SKM-1 treated with dmso at 0.1 percent for 144 hours (cell line): ENCODE measurements at regions not wholly inside any gene's neighbourhood (a gene's known extent, or its start where the extent isn't known, plus 50 kb on each side); places are given as distances from the start of the nearest gene placed in this dataset.

ENCODE experiments used
- DNase-seq: peaks from one replicate; lab custom pipeline; 2025; ENCODE audit not compliant: unreplicated experiment; lab: John Stamatoyannopoulos, UW

GRCh38 chr2:4455486-4456155, 752.2 kb downstream of the DCDC2C start:
- DNase-seq: no peak

DNA sequence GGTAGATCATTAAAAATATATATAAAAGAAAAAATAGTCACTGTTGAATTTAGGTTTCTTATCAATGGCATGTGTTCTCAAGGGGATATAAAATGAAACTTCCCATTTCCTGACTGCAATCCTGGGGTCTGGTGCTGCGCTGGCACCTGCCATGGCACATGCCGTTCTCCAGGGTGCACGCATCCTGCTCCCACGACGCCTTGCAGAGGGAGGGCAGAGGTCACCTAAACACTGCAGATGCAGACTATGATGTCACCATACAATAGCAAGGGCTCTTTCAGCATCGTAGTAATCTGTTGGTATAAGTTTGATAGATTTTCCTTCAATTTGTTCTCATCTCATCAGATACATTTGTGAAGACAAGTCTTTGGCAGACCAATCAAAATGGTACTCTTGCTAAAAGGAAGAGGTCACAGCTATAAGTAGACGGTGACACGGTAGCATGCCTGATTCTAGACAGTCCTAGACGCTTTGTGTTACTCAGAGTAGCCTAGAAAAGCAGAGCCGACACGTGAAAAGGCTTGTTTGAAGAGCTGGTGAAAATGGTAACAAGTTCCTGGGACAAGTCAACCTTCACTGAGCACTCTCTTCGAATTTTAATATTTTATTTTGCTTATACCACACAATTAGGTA, 761.4 kb downstream of the DCDC2C start:
- DNase-seq: no peak

GRCh38 chr2:4465671-4466070, 762.3 kb downstream of the DCDC2C start:
- DNase-seq: no peak

GRCh38 chr2:4475618-4476017, 772.2 kb downstream of the DCDC2C start:
- no peak for DNase-seq

GRCh38 chr2:4483050-4483449, 779.7 kb downstream of the DCDC2C start:
- no peak for DNase-seq

DNA sequence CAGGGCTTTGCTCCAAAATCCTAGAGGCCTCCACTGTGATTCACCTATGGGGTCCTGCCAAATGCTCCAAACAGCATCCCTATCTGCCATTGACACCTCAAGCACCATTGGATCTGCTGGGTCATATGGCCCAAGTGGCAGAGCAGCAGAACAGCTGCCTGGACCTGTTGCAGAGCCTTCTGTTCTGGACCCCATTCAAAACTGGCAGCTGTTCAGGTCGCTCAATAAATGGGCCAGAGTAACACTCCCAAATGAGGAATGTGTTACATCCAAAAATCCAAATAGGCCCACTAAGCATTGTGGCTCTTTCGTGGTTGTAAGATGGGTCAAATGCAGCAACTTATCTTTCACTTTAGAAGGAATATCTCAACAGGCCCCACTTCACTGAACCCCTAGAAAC, 783.6 kb downstream of the DCDC2C start:
- DNase-seq: no peak

GRCh38 chr2:4499316-4500030, 796.1 kb downstream of the DCDC2C start:
- DNase-seq: no peak

DNA sequence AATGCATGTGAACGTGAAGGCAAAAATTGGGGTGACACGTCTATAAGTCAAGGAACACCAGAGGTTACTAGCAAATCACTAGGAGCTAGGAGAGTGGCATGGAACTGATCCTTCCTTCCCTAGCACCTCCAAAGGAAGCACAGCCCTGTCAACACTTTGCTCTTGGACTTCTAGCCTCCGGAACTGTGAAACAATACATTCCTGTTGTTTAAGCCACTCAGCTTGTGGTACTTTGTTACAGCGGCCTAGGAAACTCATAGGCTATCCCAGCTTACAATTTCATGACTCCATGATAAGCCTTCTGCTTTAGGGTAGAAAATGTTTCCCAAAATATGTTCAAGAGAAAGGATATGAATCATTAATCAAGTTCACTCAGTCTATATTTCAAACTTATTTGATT, 798.1 kb downstream of the DCDC2C start:
- DNase-seq: no peak

- DNase-seq: no peak
Measured at GRCh38 chr2:4502230-4502843, 799.0 kb downstream of the DCDC2C start.

DNA sequence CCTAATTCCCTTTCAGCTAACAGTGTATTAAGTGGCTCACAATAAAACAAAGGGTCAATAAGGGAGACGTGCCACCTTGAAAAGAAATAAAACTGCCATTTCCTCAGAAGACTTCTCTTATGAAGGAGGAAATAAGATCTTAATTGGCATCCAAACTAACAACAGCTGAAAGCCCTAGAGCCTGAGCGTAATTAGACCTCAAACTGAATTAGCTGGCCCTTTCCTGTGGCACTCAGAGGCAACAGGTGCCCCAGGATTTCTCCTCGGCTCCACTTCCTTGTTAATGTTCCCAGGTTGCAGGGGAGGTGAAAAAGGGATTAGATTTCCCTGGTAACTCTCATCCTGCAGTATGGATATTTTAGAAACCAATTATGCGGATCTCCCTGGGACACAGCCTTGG, 804.3 kb downstream of the DCDC2C start:
- no peak for DNase-seq

GRCh38 chr2:4515871-4516761, 812.7 kb downstream of the DCDC2C start:
- DNase-seq: no peak

- no peak for DNase-seq
Measured at GRCh38 chr2:4518596-4518995, 815.2 kb downstream of the DCDC2C start.

DNA sequence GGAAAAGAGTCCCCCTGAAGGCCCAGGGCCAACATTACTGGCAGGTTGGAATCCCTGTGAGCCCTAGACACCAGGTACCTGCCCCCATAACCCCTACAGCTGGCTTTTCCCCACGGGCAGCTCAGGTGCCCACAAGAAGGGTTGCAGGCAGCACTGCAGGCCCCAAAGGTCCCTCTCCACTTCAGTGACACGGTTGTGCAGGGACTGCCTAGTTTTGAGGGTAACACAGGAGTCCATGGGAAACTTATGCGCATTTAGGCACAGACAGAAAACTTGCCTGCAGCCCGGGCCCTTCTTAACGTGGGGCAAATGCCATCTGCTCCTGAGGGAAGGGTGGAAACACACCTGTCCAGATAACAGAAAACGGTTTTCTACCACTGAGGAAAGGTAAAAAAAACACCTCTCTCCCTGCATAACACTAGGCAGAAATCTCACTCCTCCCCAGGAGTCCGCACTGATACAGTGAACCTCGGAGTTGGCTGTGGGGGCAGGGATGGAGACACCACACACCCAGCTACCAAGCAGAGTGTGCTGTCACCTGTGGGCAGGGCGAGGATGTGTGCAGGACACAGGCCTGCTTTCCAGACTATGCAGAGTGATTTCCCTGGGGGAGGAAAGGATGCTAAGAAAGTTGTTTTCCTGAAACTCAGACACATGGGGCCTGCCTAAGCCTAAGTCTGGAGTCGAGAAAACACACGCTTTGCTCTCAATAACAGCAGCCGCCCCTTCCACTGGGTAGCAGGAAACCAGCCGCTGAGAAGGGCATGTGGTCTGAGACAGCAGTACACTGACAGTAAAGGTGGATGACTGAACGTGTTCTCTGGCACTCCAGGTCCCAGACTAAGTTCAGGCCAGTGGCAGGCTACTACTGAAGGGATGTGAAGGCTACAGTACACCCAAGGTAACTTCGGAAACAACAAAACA, 819.4 kb downstream of the DCDC2C start:
- no peak for DNase-seq

- DNase-seq: no peak
Measured at GRCh38 chr2:4527416-4527815, 824.0 kb downstream of the DCDC2C start.

GRCh38 chr2:4528246-4528645, 824.9 kb downstream of the DCDC2C start:
- DNase-seq: no peak

DNA sequence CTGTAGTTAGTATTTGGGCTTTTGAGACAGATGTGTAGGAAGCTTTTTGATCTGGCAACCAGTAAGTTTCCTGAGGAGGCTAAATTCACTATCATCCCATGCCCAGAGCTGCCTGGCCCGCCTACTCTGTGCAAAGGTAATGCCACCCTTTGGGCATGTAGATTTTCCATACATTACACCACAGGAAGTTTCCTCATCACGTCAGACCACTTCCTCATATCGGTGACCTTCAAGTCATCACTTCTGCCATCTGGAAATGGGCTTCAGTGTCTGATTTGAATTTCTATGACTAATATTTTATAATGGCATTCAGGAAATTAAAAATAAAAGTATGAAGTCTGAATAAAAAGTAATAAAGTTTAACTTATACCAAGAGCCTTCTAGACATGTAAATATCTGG, 825.4 kb downstream of the DCDC2C start:
- DNase-seq: peak; percentile 44

DNA sequence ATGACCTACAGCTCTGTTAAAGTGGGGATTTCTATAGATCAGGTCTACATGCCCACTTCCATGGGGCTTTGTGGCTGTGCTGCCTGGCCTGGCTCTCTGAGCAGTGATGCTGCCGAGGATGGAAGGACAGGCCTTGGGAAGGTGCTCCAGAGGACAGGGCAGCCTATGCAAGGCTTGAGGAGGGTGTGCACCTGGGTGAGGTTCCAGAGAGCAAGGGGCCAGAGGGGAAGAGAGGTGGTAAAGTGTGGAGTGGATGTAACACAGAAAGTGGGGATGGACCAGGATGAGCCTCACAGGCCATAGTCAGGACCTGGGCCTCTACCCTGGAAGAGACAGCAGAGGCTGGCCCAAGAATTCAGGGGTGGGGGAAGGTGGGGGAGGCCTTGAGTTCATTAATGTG, 826.4 kb downstream of the DCDC2C start:
- no peak for DNase-seq

DNA sequence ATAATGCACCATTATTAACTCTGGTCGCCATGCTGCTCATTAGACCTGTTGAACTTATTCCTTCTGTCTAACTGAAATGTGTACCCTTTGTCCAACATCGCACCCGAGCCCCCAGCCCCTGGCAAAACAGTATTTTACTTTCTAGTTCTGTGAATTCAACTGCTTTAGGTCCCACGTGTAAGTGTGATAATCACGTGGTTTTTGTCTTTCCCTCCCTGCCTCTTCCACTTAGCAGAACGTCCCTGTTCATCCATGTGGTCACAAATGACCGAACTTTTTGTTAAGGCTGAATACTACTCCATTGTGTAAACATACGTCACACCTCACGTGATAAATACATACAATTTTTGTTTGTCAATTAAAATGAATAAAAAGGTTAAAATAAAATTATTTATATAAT, 826.9 kb downstream of the DCDC2C start:
- no peak for DNase-seq

DNA sequence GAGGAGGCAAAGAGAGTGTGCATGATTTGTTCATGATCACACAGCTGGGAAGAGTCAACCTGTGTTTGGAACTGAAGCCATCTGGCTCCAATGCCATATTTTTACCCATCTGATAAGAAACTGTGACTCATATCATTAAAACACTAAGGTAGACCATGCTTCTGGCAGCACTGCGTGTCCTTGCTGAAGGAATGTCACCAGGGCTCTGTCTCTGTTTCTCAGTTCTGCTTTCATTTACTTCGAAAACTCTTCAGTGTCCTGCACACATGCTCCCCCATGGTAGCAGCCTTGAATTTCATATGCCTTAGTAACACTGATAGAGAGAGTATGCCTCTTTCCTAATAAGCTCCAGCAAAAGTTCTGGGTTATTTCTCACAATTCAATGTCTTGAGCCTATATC, 830.4 kb downstream of the DCDC2C start:
- no peak for DNase-seq

- no peak for DNase-seq
Measured at GRCh38 chr2:4539121-4539520, 835.7 kb downstream of the DCDC2C start.
